ENCODE measurements at regions not wholly inside any gene's neighbourhood (a gene's known extent, or its start where the extent isn't known, plus 50 kb on each side); places are given as distances from the start of the nearest gene placed in this dataset.

GRCh38 chr5:56745864-56746263 lies 69.5 kb upstream of the MAP3K1 start:
- ChIA-PET CTCF (no interaction called here), POLR2A (no interaction called here)
- no peaks in the 10 kb centered on the region for H3K79me2 ChIP-seq (ENCODE audit: insufficient read depth)
- no peak overlapping the region for H3K4me2 ChIP-seq
- H3K4me3 ChIP-seq (ENCODE audit: low read depth in 2 of 2, low read length in 1 of 2), result no peak overlapping the region
- no peaks in the 10 kb centered on the region for H3K4me1 ChIP-seq (ENCODE audit: control insufficient read depth in 1 of 2, insufficient read depth in 2 of 2, low read depth in 1 of 2, low read length in 1 of 2)
- H2AFZ ChIP-seq (ENCODE audit: low read depth), result no peak overlapping the region
- no peaks in the 10 kb centered on the region for H3K9me2 ChIP-seq
- H3K36me3 ChIP-seq (replicated peaks in 1 of 2; ENCODE audit: control insufficient read depth in 1 of 2, insufficient read depth in 2 of 2, low read length in 1 of 2), result no peaks in the 10 kb centered on the region
- no peak overlapping the region for H3K27ac ChIP-seq (ENCODE audit: low read depth in 2 of 2, low read length in 1 of 2)
- H3F3A ChIP-seq (replicated peaks; ENCODE audit: insufficient read depth), result no peaks in the 10 kb centered on the region
- 78% methylated on average over 6 of the region's 6 CpGs for WGBS (ENCODE audit: low lambda C conversion rate)
- no peaks in the 10 kb centered on the region for H3K27me3 ChIP-seq (ENCODE audit: insufficient read depth)
- no peak for DNase-seq
- TF ChIP-seq RAD21 (IDR thresholded peaks at IDR 0.05; ENCODE audit: low read length) (no peak), USF2 (IDR thresholded peaks at IDR 0.05; ENCODE audit: borderline replicate concordance, low read depth, low read length) (no peak), TEAD4 (IDR thresholded peaks at IDR 0.05; ENCODE audit: borderline replicate concordance, insufficient read depth) (no peak), ZBTB33 (IDR thresholded peaks at IDR 0.05; ENCODE audit: borderline replicate concordance, low read depth) (no peak), FOXJ3 (CRISPR knock-in tag; IDR thresholded peaks at IDR 0.05) (no peak), MEF2A (IDR thresholded peaks at IDR 0.05; ENCODE audit: borderline replicate concordance, low read depth) (no peak), IRF3 (IDR thresholded peaks at IDR 0.05; ENCODE audit: low read depth, low read length) (no peak), RFX5 (IDR thresholded peaks at IDR 0.05; ENCODE audit: low read length) (no peak), EZH2phosphoT487 (IDR thresholded peaks at IDR 0.05; ENCODE audit: borderline replicate concordance, low read depth) (no peak), GABPA (IDR thresholded peaks at IDR 0.05; ENCODE audit: low read depth) (no peak), GATA2 (CRISPR knock-in tag; IDR thresholded peaks at IDR 0.05) (no peak), SIN3A (IDR thresholded peaks at IDR 0.05; ENCODE audit: borderline replicate concordance, low read depth, low read length) (no peak), SMC3 (IDR thresholded peaks at IDR 0.05; ENCODE audit: low read depth, low read length) (no peak)
- TF ChIP-seq, protein P1, sequence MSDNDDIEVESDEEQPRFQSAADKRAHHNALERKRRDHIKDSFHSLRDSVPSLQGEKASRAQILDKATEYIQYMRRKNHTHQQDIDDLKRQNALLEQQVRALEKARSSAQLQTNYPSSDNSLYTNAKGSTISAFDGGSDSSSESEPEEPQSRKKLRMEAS (IDR thresholded peaks at IDR 0.05; ENCODE audit: low read depth), result no peak
- H3K9ac ChIP-seq, result no peak overlapping the region
- H4K20me1 ChIP-seq (ENCODE audit: insufficient read depth), result no peaks in the 10 kb centered on the region
- H3K9me3 ChIP-seq, result no peaks in the 10 kb centered on the region

- DNase-seq, result no peak
- Histone ChIP-seq H3K27ac (ENCODE audit: low read depth in 2 of 2, low read length in 1 of 2) (no peak overlapping the region), H3K79me2 (ENCODE audit: insufficient read depth) (no peaks in the 10 kb centered on the region), H3K9ac (no peak overlapping the region), H2AFZ (ENCODE audit: low read depth) (no peak overlapping the region), H3K4me1 (ENCODE audit: control insufficient read depth in 1 of 2, insufficient read depth in 2 of 2, low read depth in 1 of 2, low read length in 1 of 2) (peaks cover 0 to 6% of the 10 kb centered on the region in 2 experiments; a peak in 1 of 4 replicates), H3K9me2 (no peaks in the 10 kb centered on the region), H3K4me3 (ENCODE audit: low read depth in 2 of 2, low read length in 1 of 2) (no peak overlapping the region), H3K36me3 (replicated peaks in 1 of 2; ENCODE audit: control insufficient read depth in 1 of 2, insufficient read depth in 2 of 2, low read length in 1 of 2) (no peaks in the 10 kb centered on the region), H3K4me2 (no peak overlapping the region), H3K27me3 (ENCODE audit: insufficient read depth) (no peaks in the 10 kb centered on the region), H3F3A (replicated peaks; ENCODE audit: insufficient read depth) (no peaks in the 10 kb centered on the region), H3K9me3 (no peaks in the 10 kb centered on the region), H4K20me1 (ENCODE audit: insufficient read depth) (no peaks in the 10 kb centered on the region)
- POLR2A ChIA-PET, result no interaction called here
- WGBS (ENCODE audit: low lambda C conversion rate), result 71% methylated on average over 4 of the region's 4 CpGs
- CTCF ChIA-PET, result no interaction called here
- TF ChIP-seq GATA2 (CRISPR knock-in tag; IDR thresholded peaks at IDR 0.05) (no peak), TCF12 (IDR thresholded peaks at IDR 0.05) (no peak), FOSL2 (IDR thresholded peaks at IDR 0.05; ENCODE audit: borderline replicate concordance, low read depth) (no peak), MEF2A (IDR thresholded peaks at IDR 0.05; ENCODE audit: borderline replicate concordance, low read depth) (no peak), FOXM1 (IDR thresholded peaks at IDR 0.05; ENCODE audit: low read depth) (no peak), GABPA (IDR thresholded peaks at IDR 0.05; ENCODE audit: low read depth) (no peak), PBX3 (IDR thresholded peaks at IDR 0.05) (no peak), JUND (IDR thresholded peaks at IDR 0.05) (no peak), YY1 (IDR thresholded peaks at IDR 0.05; ENCODE audit: low read depth) (no peak), MXI1 (IDR thresholded peaks at IDR 0.05; ENCODE audit: low read depth, low read length) (no peak), SIN3A (IDR thresholded peaks at IDR 0.05; ENCODE audit: borderline replicate concordance, low read depth, low read length) (no peak)
Observed at GRCh38 chr5:56740868-56741267, 74.5 kb upstream of the MAP3K1 start.
